SHP77 (cell line): ENCODE measurements at regions not wholly inside any gene's neighbourhood (a gene's known extent, or its start where the extent isn't known, plus 50 kb on each side); places are given as distances from the start of the nearest gene placed in this dataset.
A peak's percentile ranks its signal among the peaks of the same experiment; 100 is the strongest.
"Not testable (repeated sequence)": the region's sequence is repeated elsewhere in the genome, so short reads cannot be mapped to it uniquely, and the experiment has no call there.

ENCODE experiments used
- DNase-seq, 2 experiments: peaks; one replicate each; lab custom pipeline; 2025; lab: John Stamatoyannopoulos, UW

DNA sequence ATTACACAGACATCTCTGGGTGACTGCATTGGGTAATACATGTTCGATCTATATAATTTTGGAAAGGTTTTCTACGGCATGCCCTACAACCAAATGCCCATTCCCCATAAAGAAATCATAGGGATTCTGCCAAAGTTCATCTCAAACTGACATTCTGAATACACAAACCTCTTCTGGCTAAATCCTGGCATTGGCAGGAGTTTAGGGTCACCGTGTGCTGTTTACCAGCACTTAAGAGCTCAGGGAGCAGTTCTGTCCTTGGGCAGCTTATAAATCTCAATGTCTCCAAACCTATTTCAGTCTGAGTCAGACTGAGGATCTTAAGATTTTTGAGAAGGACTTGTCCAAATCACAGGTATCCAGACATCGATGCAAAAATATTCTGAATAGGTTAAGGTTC is 809.6 kb upstream of the LRRN3 start:
- DNase-seq: no peak

DNA sequence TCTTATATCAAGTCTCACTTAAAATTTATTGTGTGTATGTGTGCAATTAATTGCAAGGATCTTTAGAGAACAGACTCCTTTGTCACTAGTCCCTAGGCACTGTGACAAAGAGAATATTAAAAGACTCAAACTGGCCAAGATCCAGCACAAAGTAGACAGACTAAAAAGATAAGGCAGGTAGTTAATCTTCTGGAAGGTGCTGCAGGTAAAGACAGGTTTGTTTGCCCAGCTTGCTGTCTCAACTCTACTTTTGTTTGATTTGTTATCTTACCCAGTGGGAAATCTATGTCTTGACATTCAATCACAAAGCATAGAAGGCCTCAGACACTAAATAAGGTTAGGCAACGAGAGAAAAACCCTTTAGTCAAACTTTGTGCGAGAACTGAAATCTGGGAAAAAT is 807.9 kb upstream of the LRRN3 start:
- no peak for DNase-seq

DNA sequence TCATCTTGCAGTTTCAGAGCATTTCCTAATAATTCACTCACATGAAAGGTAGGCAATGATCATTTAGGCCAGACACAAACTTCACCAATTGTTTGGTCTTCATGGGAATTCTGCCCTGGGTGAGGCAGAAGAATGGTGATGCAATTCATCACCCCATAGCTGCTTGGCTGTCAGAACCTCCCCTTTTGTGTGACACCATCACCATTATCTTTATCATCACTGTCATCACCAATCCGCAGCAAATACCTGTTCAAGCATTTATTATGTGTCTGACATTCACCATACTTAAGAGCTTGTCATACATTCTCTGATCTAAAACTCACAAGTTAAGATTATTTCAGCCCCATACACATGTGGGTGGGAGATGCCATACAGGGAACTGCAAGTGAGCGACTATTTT is 799.5 kb upstream of the LRRN3 start:
- DNase-seq: no peak

DNA sequence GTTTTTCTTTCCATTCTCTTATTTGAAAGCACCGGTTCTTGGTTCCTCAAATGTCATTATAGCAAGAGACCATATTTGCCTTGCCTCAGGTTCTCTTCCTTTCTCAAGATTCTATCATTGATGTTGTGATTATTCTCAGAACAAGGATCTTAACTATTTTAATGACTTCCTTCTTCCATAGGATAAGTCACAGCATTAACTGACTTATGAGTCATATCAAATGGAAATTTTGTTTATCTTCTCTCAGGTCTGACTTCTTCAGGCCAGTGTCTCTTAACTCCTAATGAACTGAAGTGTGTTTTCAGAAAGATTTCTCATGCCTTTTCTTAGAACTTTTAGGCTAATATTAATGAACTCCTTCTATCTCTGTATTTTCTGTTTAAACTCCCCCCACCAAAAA is 794.6 kb upstream of the LRRN3 start:
- no peak for DNase-seq

DNA sequence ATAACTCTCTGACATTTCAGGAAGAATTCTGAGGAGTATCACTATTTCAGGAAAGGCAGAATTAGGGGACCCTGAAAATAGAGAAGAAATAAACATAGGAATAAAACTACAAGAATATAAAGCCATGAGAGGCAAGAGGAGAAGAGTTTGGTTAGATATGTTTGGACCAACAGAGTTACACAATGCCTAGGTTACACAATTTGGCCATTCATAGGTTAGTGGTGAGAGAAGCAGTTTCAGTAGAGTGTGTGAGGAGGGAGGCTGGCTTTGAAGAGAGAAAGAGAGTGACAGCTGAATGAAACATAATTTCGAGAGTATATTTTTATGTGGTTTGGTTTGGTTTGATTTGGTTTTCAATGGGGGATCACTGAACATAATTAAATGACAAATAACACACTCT is 783.2 kb upstream of the LRRN3 start:
- DNase-seq: no peak

DNA sequence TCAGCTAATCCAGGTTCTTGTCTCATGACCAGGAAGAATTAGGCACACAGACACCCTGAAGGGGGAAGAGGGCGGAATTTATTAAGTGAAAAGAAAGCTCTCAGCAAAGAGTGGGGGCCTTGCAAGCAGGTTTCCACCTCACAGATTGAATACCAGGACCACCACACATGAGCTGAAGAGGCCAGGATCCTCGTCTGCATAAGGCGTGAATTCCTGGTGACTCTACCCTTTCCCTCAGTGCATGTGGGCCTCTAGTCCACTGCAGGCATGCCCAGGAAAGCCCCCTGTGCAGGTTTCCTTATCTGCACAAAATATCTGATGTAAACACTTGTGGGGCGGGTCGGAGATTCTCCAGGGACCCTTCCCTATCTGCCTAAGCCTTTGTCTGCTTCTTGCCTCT is 782.1 kb upstream of the LRRN3 start:
- DNase-seq: no peak

DNA sequence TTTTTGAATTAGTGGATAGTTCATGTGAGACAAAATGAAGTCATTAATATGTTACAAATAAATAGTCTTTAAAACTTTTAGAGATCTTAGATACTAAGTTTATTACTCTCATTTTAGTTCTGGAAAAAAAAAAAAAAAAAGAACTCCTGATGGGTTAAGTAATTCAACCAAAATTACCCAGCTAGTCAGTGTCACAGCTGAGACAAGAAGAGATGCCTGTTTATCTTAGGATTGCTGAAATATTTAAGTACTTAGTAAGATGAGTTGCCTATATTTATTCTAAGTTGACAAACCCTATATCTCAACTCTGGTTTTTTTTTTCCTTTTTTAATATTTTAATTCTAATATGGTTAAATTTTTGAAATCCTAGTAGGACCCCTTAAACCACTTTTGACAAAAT is 781.0 kb upstream of the LRRN3 start:
- no peak for DNase-seq

DNA sequence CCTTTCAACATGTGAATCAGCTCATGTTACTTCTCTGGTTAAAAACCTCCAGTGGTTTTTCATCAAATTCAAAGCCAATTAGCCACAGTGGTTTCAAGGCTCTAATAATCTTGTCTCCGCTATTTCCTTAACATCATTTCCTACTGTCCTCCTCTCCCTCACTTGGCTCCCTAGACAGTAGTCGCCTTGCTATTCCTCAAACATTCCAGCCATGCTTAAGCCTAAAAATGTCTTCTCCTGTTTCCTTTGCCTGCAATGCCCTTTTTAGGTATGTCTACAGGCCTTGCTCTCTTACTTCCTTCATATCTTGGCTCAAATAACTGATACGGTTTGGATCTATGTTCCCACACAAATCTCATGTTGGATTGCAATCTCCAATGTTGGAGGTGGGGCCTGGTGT is 779.4 kb upstream of the LRRN3 start:
- no peak for DNase-seq

DNA sequence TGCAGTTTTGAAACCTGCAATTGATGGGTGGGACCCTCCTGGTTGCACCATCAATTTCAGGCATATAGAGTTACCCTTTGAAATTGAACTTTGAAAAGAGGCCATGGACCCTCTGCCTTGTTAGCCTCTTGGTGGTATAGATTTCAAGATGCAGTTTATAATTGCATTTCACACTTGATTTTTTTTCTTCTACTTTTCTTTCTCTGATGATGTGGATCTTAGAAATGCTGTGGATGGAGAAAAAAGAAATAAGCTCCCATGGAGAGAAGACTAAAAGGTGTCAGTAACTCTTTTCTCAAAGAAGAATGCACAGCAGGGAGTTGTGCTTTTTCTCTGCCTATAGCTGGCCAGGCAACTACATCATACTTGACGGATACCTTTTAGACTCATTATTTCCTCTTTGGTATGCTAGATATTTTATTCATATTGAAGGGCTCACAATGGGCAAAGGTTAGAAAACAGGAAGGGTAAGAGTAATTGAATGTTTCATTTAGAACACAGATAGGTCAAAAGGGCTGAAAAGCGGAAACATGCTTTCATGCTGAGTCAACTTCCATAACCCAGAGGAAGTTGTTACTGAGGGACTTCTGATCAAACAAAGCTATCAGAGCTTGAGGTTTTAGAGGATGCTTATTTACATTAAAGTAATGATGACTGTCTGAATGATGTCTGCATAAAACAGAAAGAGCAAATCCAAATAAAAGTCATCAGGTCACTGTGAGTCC is 773.2 kb upstream of the LRRN3 start:
- DNase-seq: no peak

DNA sequence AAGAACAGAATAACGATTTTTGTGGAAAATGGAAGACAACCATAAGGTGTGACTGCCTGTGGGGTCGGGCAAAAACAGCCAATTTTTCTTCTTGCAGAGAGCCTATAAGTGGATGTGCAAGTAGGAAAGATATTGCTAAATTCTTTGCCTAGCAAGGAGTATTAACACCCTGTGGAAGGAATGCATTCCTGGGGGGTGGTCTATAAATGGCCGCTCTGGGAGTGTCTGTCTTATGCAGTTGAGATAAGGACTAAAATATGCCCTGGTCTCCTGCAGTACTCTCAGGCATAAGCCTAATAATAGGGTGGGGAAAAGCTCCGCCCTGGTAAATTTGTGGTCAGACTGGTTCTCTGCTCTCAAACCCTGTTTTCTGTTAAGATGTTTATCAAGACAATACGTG is 770.6 kb upstream of the LRRN3 start:
- DNase-seq: not testable (repeated sequence)

DNA sequence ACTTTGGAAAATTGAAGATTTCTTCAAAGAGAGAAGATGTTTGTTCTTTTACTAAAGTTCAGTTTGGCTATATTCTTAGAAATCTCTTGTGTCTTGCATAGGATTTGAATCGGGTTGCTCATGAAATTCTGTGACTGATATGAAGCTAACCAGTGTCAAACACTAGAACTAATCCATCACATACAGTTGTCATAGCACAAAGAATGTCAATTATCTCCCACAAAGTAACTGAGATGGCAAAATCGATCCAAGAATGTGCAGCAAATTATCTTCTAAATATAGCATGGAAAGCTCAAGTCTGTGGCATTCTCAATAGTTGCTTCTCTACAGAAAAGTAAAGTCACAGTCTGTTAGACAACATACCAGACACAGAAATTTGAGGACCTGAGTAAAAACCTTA is 768.1 kb upstream of the LRRN3 start:
- DNase-seq: no peak

DNA sequence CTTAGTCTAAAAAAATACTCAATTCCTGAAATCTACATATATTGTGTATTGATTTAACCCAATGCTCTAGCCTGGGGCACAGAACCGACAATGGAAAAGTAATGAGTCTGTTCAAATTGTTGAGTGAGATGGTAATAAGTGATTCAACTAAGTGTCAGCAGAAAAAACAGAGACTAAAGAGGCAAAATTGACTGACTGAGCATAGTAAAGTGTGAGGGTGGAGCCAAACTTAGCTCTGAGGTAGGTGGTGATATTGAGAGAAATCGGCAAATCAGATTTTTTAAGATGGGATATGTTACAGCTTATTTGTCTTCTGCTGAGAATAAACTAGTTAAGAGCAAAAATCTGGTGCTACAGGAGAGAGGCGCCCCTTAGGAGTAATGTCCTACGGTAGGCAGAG is 764.0 kb upstream of the LRRN3 start:
- DNase-seq: no peak

DNA sequence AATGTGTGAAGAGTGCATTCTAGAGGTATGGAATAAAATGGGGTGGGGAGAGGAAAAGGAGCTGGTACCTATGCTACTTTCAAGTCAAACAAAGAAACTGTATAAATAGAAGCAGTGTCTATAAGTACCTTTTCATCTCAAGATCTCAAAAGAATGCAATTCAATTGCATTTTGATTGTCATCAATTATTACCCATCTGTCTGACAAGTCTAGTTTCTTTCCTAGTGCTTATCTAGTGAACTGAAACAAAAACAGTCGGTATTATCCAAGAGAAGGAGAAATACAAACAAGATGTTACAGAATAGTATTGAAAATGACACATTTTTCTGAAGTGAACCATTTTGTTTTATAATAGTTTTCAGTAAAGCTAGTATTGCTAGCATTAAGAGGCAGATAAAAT is 754.5 kb upstream of the LRRN3 start:
- DNase-seq: no peak

DNA sequence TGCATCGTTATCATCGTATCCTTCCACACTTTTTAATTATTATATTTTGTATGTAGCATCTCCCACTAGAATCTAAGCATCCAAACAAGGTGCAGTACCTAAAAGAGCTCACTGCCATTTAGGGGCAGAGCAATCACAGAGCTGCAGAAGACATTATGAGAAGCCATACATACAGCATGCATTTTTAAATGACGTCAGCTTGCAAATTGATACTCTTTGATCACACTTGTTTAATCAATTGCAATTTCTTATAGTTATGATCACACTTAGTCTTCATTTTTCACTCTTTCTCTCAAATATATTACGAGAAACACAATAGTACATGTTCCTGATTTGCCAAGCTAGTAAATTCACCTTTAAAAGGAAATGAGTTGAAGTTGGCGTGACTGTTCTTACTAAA is 753.3 kb upstream of the LRRN3 start:
- no peak for DNase-seq

DNA sequence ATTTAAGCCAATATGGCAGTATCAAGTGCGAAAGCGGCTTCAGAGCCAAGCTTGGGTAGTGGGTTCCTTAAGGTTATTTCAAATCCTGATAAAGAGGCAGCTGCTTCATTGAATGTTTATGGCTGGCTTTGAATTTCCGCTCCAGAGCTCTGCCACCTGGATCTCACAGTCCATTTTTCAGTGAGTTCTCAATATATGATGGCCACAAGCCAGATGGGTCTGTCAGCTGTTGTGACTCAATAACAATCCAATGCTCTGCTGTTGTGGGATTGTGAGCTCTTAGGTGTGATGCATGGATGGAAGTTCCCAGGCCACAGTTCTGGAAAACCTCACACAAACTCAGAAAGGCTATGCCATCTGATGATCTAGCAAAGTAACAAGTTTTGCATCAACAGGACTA is 743.8 kb upstream of the LRRN3 start:
- peak; percentile 60 to 61 for DNase-seq

DNA sequence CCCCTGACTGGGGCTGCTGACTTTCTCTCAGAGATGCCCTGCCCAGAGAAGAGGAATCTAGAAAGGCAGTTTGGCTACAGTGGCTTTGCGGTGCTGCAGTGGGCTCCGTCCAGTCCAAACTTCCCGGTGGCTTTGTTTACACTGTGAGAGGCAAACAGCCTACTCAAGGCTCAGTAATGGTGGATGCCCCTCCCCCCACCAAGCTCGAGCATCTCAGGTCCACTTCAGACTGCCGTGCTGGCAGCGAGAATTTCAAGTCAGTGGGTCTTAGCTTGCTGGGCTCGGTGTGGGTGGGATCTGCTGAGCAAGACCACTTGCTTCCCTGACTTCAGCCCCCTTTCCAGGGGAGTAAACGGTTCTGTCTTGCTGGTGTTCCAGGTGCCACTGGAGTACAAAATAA is 734.5 kb upstream of the LRRN3 start:
- peak in 1 of 2 experiments; percentile 0 for DNase-seq

DNA sequence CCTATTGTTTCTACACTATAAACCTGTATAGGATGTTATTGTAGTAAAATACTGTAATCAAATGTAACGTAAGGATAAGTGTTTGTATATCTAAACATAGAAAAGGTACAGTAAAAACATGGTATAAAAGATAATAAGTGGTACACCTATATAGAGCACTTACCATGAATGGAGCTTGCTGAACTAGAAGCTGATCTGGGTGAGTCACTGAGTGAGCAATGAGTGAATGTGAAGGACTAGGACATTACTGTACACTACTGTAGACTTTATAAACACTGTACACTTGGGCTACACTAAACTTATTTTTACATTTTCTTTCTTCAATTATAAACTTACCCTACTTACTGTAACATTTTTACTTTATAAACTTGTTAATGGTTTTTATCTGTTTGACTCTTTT is 732.9 kb upstream of the LRRN3 start:
- no peak for DNase-seq

DNA sequence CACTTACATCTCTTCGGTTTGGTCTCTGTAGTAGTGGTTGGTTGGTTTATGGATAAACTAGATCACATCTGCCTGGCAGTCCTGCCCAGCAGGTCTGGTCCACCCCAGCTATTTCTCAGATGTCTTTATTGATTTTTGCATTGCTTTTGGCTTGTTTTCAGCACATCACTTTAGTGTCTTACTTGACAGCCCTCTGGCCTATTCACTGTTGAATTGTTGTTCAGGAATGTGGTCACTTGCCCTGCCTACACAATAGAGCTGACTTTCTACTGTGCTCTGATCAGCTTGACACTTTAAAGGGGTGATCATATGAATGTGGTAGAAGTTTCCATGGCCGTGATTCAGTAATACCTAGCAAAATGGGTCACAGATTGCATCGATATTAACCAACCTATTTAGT is 719.2 kb upstream of the LRRN3 start:
- no peak for DNase-seq

DNA sequence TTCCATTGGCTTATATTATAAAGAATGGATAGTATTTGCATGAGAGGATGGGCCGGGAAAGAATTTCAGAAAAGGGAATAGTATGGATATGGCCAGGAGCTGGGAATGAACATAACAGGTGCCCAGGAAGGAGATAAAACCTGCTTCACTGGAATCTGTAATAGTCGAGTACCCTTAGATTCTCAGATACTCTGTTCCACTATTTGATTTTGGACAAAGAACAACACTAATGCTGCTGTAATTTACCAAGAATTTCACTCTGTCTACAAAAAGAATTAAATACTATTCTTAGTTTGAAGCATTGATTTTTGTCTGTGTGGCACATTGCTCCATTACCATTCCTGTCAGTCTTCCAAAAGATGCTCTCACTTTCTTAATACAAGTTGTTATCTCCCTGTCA is 718.2 kb upstream of the LRRN3 start:
- no peak for DNase-seq

DNA sequence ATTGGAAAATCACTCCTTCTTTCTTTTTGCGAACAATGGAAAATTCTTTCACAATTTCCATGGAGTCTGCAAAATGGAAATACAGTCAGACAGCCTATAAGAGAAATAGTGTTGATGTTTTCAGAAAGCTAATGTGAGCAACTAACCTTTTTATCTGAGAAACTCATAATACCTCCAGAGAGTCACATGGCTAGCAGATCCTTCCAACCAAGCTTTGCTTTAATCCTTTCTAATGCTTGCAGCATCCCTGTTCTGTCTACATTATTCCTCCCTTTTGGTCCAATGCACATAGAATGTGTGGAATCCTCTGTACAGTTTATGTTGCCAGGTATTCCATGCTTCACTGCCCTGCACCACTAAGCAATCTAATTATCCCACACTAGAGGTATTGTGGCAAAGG is 717.5 kb upstream of the LRRN3 start:
- DNase-seq: no peak

DNA sequence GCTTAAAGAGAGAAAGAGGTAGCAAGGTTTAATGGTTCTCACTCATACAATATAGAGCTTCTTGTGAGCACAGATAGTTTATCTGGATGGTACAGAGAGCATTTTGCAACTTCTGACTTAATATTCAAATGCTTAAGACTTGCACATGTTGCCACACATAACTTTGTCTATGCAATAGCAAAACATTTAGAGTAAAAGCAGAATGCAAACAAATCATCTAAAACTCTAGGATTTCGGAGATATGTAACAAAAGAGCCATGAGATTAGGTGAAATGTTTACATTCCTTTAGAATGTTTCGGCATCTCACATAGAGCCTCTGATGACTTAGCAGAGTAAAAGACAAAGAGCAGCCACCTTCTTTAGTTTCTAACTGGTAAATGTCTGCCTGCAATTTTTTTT is 717.1 kb upstream of the LRRN3 start:
- DNase-seq: no peak

DNA sequence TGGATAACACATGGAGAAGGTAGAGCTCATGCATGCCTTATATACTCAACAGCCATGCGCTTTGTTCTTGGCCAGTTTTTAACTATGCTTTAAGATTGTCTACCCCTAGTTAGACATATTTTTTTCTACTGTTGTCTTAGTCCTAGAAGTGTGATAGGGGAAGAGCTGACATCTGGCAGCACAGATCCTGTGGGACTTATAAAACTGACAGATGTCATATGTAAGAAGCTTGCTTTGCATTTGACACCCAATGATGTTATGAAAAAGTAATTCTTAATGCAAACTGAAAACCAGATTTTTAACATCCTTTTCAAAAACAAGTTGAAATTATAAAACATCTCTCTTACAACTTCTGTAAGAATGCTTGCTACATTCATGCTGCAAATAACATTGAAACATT is 715.9 kb upstream of the LRRN3 start:
- DNase-seq: no peak

DNA sequence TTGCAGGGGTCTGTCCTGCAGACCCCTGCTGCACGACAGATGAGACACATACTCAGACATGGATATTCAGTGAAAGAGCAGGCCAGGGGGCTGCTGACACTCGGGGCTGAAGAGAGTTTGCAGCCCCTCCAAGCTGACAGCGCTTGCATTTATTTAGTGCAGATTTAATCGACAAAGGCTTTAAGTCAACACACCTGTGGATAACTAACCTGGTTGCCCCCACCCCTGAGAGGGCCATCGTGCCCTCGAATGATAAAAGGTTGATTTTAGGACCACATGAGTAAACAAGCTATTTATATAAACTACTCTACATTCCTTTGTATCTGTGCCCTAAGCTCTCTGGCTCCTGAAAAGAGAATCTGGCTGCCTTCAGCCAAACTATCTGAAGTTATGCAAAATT is 708.2 kb upstream of the LRRN3 start:
- no peak for DNase-seq

DNA sequence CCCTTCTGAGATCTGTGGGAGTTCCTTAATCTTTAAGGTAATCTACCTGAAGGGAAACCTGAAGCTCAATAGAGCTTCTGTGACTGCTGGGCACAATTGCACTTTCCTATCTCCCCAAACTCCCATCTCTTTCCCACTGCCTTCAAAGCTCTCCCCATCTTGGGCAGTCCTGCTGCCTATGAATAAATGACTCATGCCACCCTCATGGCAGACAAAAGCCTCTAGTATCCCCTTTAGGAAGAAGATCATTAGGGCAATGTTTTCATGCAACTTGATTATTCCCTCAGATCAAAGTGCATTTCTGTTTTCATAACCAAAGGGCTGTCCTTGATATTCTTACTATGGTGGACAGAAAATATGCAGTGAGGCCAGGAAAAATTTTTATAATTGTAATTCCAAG is 704.9 kb upstream of the LRRN3 start:
- DNase-seq: no peak

DNA sequence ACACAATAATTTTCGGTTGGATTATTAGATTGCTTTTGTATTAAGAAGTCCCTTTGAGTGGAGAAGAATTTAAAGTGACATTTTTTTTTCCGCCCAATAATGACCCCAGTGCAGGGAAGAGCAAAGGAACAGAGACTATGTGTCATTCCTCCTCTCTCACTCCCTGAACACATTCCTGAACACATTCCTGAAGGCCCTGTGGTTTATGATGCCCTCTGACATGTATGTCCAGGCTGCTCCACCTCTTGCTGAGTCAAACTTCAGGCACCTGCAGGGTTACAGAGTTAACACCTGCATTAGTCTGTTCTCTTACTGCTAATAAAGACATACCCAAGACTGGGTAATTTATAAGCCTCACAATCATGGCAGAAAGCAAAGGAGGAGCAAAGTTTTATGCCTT is 704.0 kb upstream of the LRRN3 start:
- DNase-seq: no peak
